ENCODE measurements at regions not wholly inside any gene's neighbourhood (a gene's known extent, or its start where the extent isn't known, plus 50 kb on each side); places are given as distances from the start of the nearest gene placed in this dataset.

DNA sequence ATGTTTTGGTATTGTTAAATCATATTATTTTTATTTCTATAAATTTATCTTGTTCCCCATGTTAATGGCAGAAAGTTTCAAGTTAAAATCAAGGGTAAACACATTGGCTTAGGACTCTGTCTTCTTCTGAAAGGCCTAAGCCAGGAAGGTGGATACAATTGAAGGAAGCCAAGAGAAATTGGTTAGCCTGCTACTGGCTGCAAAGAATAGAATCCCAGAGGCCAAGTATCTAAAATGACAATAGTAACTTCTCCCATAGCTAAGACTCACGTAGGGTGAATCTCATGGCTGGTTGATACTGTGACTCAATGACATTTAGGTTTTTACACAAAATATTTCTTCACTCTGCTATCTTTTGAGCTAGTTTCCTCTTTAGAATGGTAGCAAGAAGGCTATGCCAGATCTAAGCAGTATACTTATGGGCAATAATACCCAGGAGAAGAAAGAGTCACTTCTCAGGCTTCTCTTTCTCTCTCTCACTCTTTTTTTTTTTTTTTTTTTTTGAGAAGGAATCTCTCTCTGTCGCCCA, 621.5 kb upstream of the TBL1XR1 start:
- DNase-seq (ENCODE audit: low spot score), result no peak

DNA sequence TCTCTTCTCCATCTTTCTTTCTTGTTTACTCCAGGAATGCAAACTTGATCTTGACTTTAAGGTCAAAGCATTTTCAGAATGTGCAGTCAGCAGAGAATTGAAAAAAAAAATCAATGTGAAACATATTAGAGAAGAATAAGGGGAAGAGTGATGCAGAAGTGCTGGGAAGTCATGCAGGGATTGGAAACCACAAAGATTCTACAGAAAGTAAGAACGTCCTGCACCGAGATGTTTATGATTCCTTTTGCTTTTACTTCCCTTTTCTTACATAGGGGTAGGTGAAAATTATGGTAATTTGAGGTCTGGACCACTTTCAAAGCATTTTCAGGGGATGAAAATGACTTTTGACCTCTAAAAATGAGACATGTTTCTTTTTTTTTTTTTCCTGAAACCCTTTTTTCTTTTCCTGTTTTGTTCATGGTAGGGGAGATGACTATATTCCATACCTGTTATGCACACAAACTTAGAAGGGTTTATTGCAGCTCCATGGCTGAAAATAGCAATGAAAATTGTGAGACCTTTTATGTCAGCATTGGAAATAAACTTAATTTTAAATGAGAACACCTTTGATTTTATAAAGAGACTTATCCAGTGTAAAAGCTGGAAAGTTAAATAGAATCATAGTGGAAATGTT, 623.5 kb upstream of the TBL1XR1 start:
- no peak for DNase-seq (ENCODE audit: low spot score)

GRCh38 chr3:177822681-177823096, 625.4 kb upstream of the TBL1XR1 start:
- DNase-seq (ENCODE audit: low spot score), result no peak

DNA sequence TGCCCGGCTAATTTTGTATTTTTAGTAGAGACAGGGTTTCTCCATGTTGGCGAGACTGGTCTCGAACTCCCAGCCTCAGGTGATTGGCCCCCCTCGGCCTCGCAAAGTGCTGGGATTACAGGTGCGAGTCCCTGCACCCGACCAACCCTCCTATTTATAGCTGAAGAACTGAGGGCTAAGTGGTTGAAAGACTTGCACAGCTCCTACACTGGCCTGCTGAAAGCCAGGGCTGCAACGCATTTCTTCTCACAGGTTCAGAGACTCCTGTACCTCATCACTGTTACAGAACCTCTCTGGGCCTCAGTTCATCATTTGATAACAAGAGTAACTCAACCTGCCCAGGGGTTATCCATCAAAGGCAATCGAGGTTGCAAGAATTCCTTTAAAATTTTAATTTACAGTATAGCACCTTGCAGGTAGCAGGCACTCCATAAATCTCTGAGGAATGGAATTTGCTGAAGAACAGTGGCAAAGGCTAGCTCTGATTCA, 626.5 kb upstream of the TBL1XR1 start:
- no peak for DNase-seq (ENCODE audit: low spot score)

- DNase-seq (ENCODE audit: low spot score), result no peak
Measured at GRCh38 chr3:177824190-177824786, 627.0 kb upstream of the TBL1XR1 start.

- no peak for DNase-seq (ENCODE audit: low spot score)
Measured at GRCh38 chr3:177824841-177825240, 627.6 kb upstream of the TBL1XR1 start.

GRCh38 chr3:177826253-177826652, 629.0 kb upstream of the TBL1XR1 start:
- no peak for DNase-seq (ENCODE audit: low spot score)

- DNase-seq (ENCODE audit: low spot score), result no peak
Measured at GRCh38 chr3:177827511-177828207, 630.4 kb upstream of the TBL1XR1 start.

GRCh38 chr3:177828208-177828565, 630.9 kb upstream of the TBL1XR1 start:
- no peak for DNase-seq (ENCODE audit: low spot score)

- DNase-seq (ENCODE audit: low spot score), result no peak
Measured at GRCh38 chr3:177830411-177830849, 633.1 kb upstream of the TBL1XR1 start.

DNA sequence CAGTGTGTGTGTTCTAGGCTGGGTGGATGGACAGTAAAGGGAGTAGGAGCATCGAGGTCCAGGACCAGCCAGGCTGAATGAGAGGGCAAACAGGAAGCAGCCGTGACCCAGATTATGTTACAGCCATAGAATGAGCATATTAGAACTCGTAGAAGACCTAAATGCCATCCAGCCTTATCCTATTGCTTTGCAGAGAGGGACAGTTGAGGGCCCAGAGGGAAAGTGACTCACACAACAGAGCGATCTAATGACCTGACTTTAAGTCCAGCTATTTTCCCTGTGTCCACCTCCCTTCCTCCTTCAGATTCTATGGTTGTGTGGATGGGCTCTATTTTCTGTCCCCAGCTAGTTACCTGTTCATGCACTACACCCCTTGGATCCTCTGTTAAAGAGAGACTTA, 634.1 kb upstream of the TBL1XR1 start:
- DNase-seq (ENCODE audit: low spot score), result no peak

GRCh38 chr3:177832880-177833279, 635.6 kb upstream of the TBL1XR1 start:
- no peak for DNase-seq (ENCODE audit: low spot score)

GRCh38 chr3:177833332-177833731, 636.0 kb upstream of the TBL1XR1 start:
- DNase-seq (ENCODE audit: low spot score), result no peak

- DNase-seq (ENCODE audit: low spot score), result peak; percentile 49
Measured at GRCh38 chr3:177835008-177835407, 637.7 kb upstream of the TBL1XR1 start.

- DNase-seq (ENCODE audit: low spot score), result no peak
Measured at GRCh38 chr3:177835917-177836316, 638.6 kb upstream of the TBL1XR1 start.

DNA sequence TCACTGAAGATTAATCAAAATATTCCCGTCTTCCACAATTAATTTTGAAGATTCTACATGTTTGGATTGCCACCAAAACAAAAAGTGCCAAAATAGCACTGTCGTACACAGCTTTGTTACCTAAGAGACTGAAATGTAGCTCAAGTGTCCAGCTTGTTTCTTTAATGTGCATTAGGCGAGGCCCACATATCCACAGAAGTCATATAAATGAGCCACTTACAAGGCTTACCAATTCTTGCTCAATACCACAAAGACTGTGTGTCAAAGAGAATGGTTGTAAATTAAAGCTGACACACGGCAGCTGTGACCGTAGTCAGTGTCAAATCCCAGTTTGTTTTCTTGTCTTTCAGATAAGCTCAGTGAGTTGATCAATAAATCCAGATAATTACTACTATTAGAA, 639.4 kb upstream of the TBL1XR1 start:
- no peak for DNase-seq (ENCODE audit: low spot score)

DNA sequence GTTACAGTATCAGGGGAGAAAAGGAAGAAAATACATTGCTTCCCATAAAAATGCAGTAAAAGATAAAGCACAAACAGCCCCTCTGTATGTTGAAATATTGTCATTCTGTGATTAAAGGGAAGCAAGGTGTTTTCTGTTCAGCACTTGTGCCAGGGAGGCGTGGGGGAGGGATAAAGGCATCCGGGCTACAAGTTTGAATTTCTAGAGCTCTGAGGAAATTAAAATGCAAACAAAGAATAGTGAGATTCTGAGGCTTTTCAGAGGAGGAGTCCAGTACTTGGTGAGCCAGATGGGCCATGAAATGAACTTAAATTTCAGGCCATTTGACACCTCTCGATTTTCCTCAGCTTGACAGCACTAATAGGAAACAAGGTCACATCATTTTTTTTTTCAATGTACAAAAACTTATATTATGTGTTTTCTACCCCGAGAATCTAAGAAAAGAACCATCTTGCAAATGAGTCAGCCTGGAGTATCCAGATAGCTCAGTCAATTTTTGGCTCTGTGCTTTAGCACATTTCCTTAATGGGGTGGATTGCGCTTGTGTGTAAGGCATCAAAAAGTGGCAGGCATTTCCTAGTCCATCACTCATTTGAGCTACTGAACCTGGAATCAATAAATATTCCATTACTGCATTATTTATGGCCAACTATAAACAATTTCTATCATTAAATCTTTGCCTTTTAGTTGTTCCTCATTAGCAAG, 640.8 kb upstream of the TBL1XR1 start:
- no peak for DNase-seq (ENCODE audit: low spot score)

DNA sequence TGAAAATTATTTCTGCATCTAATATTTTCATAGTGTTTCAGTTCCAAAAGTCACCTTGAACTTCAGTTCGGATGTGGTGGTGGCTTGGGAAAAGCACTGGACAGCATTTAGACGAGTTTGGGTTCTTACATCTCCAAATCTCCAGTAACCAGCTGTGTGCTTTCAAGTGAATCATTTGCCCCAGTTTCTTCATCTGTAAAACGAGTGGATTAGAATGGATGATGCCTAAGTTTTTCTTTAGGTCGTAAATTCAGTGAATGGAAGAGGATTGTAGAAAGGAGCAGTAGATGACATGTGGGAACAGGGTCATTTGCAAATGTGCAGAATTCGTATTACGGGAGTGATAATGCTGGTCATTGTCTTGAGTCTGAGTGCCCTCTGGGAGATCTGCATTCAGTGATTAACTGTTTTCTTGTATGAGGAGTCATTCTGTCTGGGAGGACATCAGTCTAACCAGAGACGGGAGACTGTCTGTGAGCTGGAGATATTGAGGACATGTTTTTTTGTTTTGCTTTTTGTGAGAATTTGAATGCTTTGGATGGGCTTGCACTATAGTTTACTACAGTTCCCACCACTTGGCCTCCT, 641.6 kb upstream of the TBL1XR1 start:
- DNase-seq (ENCODE audit: low spot score), result no peak

GRCh38 chr3:177842302-177842701, 645.0 kb upstream of the TBL1XR1 start:
- no peak for DNase-seq (ENCODE audit: low spot score)

DNA sequence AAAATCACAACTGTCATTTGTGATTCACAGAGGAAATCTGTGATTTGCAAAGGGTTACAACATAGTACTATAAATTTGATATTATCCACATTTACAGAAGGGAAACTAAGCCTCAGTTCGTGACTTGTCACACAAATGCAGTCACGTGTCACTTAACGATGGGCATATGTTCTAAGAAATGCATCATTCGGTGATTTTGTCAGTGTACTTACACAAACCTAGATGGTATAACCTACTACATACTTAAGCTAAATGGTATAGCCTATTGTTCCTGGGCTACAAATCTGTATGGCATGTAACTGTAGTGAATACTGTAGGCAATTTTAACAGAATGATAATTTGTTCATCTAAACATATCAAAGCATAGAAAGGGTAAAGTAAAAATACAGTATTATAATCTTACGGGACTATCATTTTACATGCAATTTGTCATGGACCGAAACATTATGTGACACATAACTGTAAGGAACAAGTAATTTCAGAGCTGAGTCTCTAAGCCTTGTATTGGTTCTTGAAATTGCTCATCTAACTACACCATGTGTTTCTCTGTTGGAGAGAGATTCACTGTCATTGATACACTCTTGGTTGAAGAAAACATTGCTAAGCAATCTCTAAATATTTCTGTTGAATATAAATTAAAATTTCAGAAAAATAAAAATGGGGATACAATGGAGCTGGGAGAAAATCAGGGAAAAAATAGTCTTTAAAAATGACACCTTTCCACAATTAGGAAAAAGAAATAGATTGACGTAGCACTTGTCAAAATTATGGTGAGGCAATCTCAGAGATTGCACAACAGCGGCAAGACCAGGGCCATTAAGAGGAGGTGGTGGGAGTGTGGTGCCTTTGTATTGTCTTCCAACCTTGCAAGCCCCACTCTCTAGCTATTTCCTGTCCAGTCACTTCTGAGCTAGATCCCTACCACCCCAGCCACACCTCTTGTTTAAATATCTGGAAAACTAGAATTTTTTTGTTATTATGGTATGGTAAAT, 645.8 kb upstream of the TBL1XR1 start:
- DNase-seq (ENCODE audit: low spot score), result no peak
